ENCODE measurements at regions not wholly inside any gene's neighbourhood (a gene's known extent, or its start where the extent isn't known, plus 50 kb on each side); places are given as distances from the start of the nearest gene placed in this dataset.
"Not testable (repeated sequence)": the region's sequence is repeated elsewhere in the genome, so short reads cannot be mapped to it uniquely, and the experiment has no call there.

DNA sequence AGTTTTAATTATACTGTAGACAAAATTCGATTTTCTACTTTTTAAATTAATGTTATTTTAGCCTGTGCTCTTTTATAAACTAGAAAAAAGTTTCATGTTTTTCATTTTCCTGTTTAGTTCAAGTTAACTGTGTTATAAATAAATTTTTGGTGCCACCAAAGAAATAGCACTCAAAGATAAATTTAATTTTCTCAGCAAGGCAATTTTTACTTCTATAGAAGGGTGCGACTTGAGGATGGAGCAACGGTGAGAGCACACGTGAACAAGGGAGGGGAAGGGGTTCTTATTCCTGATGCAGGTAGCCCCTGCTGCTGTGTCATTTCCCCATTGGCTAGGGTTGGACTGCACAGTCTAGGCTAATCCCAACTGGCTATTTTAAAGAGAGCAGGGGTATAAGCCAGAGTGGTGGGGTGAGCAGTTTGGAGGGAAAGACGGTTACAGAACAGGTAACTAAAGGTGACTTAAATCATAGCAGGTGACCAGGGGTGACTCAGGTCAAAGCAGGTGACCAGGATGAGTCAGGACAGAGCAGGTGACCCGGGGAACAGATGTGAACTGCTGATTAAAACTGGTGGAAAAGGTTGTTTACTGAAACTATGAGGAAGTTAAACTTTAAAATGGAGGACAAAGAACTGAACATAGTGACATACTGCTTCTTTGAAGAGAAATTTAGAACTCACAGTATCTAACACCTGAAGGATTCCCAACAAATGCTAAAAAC lies 104.6 kb upstream of the GPBP1 start:
- no peak for DNase-seq

- no peak for DNase-seq
Measured at GRCh38 chr5:57072218-57072892, 101.5 kb upstream of the GPBP1 start.

- no peak for DNase-seq
Measured at GRCh38 chr5:57082441-57083067, 91.3 kb upstream of the GPBP1 start.

DNA sequence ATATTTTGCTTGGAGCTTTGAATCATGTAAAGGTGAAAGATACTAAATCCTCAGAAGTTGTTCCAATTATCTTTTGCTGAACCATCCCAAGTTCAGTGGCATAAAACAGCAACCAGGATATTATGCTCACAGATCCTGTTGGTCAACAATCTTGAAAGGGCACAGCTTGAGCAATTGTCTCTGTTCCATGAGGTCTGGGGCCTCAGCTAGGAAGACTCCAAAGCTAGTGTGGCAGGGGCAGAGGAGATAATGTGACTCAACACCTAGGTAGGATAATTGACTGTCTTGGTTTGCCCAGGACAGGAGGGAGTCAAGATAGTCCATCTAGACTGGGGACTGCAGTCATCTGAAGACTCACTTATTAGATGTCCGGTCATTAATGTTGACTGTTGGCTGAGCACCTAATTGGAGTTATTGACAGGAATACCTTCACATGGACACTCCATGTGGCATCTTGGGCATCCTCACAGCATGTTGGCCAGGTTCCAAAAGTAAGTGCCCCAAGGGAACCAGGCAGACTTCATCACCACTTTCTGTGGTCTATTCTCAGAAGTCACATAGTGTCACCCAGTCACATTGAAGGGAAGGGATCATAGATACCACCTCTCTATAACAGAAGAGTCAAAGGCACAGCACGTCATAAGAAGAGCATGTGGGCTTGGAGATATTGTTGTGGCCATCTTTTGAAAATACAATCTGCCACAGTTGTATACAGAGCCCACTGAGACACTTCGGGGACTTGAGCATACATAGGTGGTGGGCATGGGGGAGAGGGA lies 88.4 kb upstream of the GPBP1 start:
- no peak for DNase-seq

DNA sequence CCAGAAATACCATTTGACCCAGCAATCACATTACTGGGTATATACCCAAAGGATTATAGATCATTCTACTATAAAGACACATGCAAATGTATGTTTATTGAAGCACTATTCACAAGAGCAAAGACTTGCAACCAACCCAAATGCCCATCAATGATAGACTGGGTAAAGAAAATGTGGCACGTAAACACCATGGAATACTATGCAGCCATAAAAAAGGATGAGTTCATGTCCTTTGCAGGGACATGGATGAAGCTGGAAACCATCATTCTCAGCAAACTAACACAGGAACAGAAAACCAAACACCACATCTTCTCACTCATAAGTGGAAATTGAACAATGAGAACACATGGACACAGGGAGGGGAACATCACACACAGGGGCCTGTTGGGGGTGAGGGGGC lies 85.9 kb upstream of the GPBP1 start:
- DNase-seq, result not testable (repeated sequence)

GRCh38 chr5:57094753-57095683 lies 78.8 kb upstream of the GPBP1 start:
- peak in 1 of 2 donors; percentile 4 for DNase-seq

- no peak for DNase-seq
Measured at GRCh38 chr5:57097526-57097925, 76.3 kb upstream of the GPBP1 start.

DNA sequence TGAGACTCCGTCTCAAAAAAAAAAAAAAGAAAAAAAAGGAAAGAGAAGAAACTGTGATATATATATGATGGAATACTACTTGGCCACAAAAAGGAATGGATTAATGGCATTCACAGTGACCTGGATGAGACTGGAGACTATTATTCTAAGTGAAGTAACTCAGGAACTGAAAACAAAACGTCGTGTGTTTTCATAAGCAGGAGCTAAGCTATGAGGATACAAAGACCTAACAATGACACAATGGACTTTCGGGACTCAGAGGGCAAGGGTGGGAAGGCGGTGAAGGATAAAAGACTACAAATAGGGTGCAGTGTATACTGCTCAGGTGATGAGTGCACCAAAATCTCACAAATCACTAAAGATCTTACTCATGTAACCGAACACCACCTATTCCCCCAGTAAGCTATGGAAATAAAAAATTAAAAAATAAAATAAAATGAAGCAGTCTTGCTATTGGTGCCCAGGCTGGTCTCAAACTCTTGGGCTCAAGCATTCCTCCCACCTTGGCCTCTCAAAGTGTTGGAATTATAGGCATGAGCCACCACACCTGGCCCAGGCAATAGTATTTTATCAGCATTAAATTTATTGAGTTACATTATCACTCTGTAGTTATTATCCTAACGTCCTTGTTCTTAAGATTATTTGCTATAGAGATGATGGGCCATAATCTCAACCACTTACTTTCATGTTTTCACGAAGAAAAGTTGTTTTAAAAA lies 71.5 kb upstream of the GPBP1 start:
- no peak for DNase-seq

- no peak for DNase-seq
Measured at GRCh38 chr5:57102905-57103255, 71.0 kb upstream of the GPBP1 start.

- no peak for DNase-seq
Measured at GRCh38 chr5:57103317-57103907, 70.4 kb upstream of the GPBP1 start.

- DNase-seq, result no peak
Measured at GRCh38 chr5:57106661-57107060, 67.2 kb upstream of the GPBP1 start.

DNA sequence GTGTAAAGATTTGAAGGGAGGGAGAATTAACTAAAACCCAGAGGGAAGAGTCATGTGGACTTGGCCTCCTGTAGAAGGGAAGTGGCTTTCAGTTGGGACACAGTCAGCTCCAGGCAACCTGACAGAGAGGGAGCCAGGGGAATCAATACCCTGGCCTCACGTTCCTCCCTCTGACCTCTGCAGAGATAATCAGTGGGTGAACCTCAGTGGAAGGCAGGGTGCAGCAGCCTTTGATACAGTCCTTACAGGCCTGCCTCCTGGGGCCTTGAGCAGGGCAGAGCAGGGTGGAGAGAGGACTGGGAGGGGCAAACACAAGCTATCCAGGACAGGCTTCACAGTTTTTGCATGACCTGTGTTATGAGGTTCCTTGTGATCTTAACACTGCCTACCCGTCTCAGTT lies 61.9 kb upstream of the GPBP1 start:
- DNase-seq, result no peak

GRCh38 chr5:57113481-57113880 lies 60.4 kb upstream of the GPBP1 start:
- no peak for DNase-seq

DNA sequence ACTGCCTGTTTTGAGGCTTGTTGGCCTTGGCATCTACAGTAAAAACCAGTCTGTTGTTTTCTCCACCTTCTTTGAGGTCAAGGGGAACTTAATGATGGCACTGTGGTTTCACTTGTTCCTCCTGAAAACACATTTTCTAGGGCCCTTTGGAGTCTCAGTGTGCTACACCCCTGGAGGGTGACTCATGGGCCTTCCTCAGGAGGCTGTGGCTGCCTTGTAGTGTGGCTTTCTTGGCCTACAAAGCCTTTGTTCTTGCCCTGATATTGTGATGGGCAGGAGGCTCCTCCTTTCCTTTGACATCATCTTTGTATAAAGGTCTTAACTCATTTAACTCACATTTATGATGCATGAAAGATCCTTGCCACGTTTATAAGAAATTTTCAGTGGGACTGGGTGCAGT lies 56.3 kb upstream of the GPBP1 start:
- peak; percentile 47 to 64 for DNase-seq

GRCh38 chr5:57119031-57119430 lies 54.8 kb upstream of the GPBP1 start:
- no peak for DNase-seq

DNA sequence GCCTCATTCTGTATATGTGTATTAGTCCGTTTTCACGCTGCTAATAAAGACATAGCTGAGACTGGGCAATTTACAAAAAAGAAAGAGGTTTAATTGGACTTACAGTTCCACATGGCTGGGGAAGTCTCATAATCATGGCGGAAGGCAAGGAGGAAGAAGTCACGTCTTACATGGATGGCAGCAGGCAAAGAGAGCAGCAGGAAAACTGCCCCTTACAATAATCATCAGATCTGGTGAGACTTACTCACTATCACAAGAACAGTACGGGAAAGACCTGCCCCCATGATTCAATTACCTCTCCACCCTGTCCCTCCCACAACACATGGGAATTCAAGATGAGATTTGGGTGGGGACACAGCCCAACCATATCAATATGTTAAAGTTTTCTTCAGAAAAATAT lies 49.8 kb upstream of the GPBP1 start:
- no peak for DNase-seq

All from CD4-positive, alpha-beta T cell treated with Interleukin-4 for 1 hour (primary cell).